ENCODE measurements at regions not wholly inside any gene's neighbourhood (a gene's known extent, or its start where the extent isn't known, plus 50 kb on each side); places are given as distances from the start of the nearest gene placed in this dataset.

DNA sequence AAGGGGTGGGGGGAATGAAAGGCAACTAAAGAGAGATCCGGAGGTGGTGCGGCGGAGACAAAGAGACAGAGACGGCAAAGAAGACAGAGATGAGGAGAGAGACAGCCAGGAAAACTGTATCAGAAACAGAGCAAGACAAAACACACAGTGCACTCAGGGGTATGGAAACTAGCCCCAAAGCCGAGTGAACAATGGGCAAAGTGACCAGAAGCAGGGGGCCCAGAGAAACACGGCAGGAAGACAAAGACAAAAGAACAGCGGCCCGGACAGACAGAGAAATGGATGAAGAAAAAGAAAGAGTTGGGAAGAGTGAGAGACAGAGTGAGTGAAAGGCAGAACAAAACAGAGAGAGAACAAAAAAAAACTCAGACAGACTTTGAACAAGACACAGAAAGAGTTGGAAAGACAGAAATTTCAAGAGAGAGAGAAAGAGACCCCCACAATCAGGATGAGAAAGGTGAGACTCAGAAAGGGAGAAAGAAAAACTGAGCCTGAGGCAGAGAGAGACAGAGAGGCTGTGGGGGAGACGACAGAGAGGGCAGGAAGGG is 60.6 kb upstream of the PAX2 start:
- H3K79me1 ChIP-seq (ENCODE audit: low read depth in 1 of 2, low read length in 2 of 2), result no peaks in the 10 kb centered on the region
- dilution Hi-C loops (cut with HindIII; ENCODE audit: low sequenced_read_pairs, unreplicated experiment) (no loop called here), intact Hi-C loops (cut with micrococcal nuclease) (no loop called here), in situ Hi-C loops (cut with MboI; ENCODE audit: low sequenced_read_pairs) (no loop called here)
- DNase-seq (no peak), ATAC-seq (ENCODE audit: low read depth) (no peak)
- H2BK120ac ChIP-seq (ENCODE audit: low read depth, low read length), result no peak overlapping the region
- no peak overlapping the region for H2BK5ac ChIP-seq (ENCODE audit: low read depth, low read length, poor library complexity, severe bottlenecking)
- H4K8ac ChIP-seq (ENCODE audit: low read depth in 2 of 2, low read length in 2 of 2), result no peak overlapping the region
- no peak overlapping the region for H3K4ac ChIP-seq (ENCODE audit: low read depth, low read length)
- H3K14ac ChIP-seq (replicated peaks; ENCODE audit: low read depth, low read length), result no peak overlapping the region
- WGBS, 2 experiments (ENCODE audit: extremely low coverage in 2 of 2, insufficient read length in 1 of 2), result 0% methylated on average over 1 of the region's 9 CpGs; no CpG with 5 or more reads in 1 of the 2 experiments
- no peak overlapping the region for H3K56ac ChIP-seq (ENCODE audit: extremely low read depth, insufficient read depth, low read length)
- peaks cover 64% of the 10 kb centered on the region for H3K27me3 ChIP-seq (ENCODE audit: control insufficient read depth, insufficient read depth, low read length)
- H2AK5ac ChIP-seq (ENCODE audit: low read depth, low read length), result no peak overlapping the region
- H4K5ac ChIP-seq (ENCODE audit: low read depth, low read length), result no peak overlapping the region
- no peak overlapping the region for H2AK9ac ChIP-seq (replicated peaks; ENCODE audit: low read depth, low read length, poor library complexity)
- H3K4me3 ChIP-seq (ENCODE audit: insufficient read depth, low read depth, low read length), result no peak overlapping the region
- CTCF ChIA-PET, result interaction anchor here (0.6 kb wide), 1 partner anchor 116 kb away, joined by 5 read pairs; no protein-coding TSS in a partner anchor
- POLR2A ChIA-PET (ENCODE audit: unreplicated experiment), result no interaction called here
- H3K18ac ChIP-seq (ENCODE audit: low read depth, low read length), result no peak overlapping the region
- no peak for TF ChIP-seq RCOR1 (IDR thresholded peaks at IDR 0.05; ENCODE audit: insufficient replicate concordance, low read length)
- TF ChIP-seq RFX5 (IDR thresholded peaks at IDR 0.05; ENCODE audit: low read depth, low read length), result no peak
- TF ChIP-seq CEBPB (IDR thresholded peaks at IDR 0.05; ENCODE audit: low read depth, low read length), result no peak
- no peak for TF ChIP-seq POLR2A (IDR thresholded peaks at IDR 0.05; ENCODE audit: low read depth, low read length)
- TF ChIP-seq NFE2L2 (IDR thresholded peaks at IDR 0.05; ENCODE audit: low read depth, low read length), result no peak
- TF ChIP-seq SMC3 (IDR thresholded peaks at IDR 0.05; ENCODE audit: low read depth, low read length), result no peak
- TF ChIP-seq MAZ (IDR thresholded peaks at IDR 0.05; ENCODE audit: borderline replicate concordance, low read depth, low read length), result no peak
- TF ChIP-seq, protein P1, sequence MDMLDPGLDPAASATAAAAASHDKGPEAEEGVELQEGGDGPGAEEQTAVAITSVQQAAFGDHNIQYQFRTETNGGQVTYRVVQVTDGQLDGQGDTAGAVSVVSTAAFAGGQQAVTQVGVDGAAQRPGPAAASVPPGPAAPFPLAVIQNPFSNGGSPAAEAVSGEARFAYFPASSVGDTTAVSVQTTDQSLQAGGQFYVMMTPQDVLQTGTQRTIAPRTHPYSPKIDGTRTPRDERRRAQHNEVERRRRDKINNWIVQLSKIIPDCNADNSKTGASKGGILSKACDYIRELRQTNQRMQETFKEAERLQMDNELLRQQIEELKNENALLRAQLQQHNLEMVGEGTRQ (IDR thresholded peaks at IDR 0.05; ENCODE audit: low read depth, low read length), result no peak
- TF ChIP-seq, protein P2, sequence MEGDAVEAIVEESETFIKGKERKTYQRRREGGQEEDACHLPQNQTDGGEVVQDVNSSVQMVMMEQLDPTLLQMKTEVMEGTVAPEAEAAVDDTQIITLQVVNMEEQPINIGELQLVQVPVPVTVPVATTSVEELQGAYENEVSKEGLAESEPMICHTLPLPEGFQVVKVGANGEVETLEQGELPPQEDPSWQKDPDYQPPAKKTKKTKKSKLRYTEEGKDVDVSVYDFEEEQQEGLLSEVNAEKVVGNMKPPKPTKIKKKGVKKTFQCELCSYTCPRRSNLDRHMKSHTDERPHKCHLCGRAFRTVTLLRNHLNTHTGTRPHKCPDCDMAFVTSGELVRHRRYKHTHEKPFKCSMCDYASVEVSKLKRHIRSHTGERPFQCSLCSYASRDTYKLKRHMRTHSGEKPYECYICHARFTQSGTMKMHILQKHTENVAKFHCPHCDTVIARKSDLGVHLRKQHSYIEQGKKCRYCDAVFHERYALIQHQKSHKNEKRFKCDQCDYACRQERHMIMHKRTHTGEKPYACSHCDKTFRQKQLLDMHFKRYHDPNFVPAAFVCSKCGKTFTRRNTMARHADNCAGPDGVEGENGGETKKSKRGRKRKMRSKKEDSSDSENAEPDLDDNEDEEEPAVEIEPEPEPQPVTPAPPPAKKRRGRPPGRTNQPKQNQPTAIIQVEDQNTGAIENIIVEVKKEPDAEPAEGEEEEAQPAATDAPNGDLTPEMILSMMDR (conservative IDR thresholded peaks at IDR 0.05; ENCODE audit: low read depth, low read length), result no peak
- no peak for TF ChIP-seq RAD21 (IDR thresholded peaks at IDR 0.05; ENCODE audit: low read length)
- no peak for TF ChIP-seq BHLHE40 (IDR thresholded peaks at IDR 0.05; ENCODE audit: low read depth, low read length)
- no peak for TF ChIP-seq MXI1 (IDR thresholded peaks at IDR 0.05; ENCODE audit: borderline replicate concordance, low read depth, low read length)
- no peak for TF ChIP-seq FOS (IDR thresholded peaks at IDR 0.05; ENCODE audit: low read depth, low read length)
- no peak for TF ChIP-seq CHD1 (IDR thresholded peaks at IDR 0.05; ENCODE audit: low read depth, low read length)
- no peak for TF ChIP-seq MAFK (IDR thresholded peaks at IDR 0.05; ENCODE audit: low read depth, low read length)
- H2BK15ac ChIP-seq (ENCODE audit: low read depth, low read length), result no peak overlapping the region
- no peak overlapping the region for H2AFZ ChIP-seq (replicated peaks; ENCODE audit: low read length, poor library complexity)
- no peak overlapping the region for H3K27ac ChIP-seq (ENCODE audit: insufficient read depth, low read length)
- no peaks in the 10 kb centered on the region for H3K36me3 ChIP-seq (ENCODE audit: control insufficient read depth, insufficient read depth, low read length)
- no peak overlapping the region for H2BK20ac ChIP-seq (ENCODE audit: low read depth, low read length)
- no peaks in the 10 kb centered on the region for H3K9me3 ChIP-seq (ENCODE audit: control insufficient read depth, insufficient read depth, low read length)
- no peak overlapping the region for H3K4me2 ChIP-seq (ENCODE audit: low read depth, low read length)
- no peaks in the 10 kb centered on the region; the same call in 1 of the 2 replicates for H3K9me1 ChIP-seq (ENCODE audit: insufficient read depth, low read length)
- BruUV-seq (replicated peaks), result no TSS peak
- no peak overlapping the region for H3K23ac ChIP-seq (ENCODE audit: low read depth, low read length)
- H4K91ac ChIP-seq (ENCODE audit: insufficient read depth, low read depth, low read length), result no peak overlapping the region
- no peak overlapping the region for H3K9ac ChIP-seq (ENCODE audit: low read depth, low read length)
- no peaks in the 10 kb centered on the region for H4K20me1 ChIP-seq (ENCODE audit: insufficient read depth, low read length)
- no peaks in the 10 kb centered on the region for H3K4me1 ChIP-seq (ENCODE audit: control insufficient read depth, insufficient read depth, low read length)
